ENCODE measurements at regions not wholly inside any gene's neighbourhood (a gene's known extent, or its start where the extent isn't known, plus 50 kb on each side); places are given as distances from the start of the nearest gene placed in this dataset.

- no peak for DNase-seq (ENCODE audit: low spot score)
These were observed 465.0 kb upstream of the SOX5 start for GRCh38 chr12:24414480-24414879.

GRCh38 chr12:24411948-24412347, 462.5 kb upstream of the SOX5 start:
- DNase-seq (ENCODE audit: low spot score): no peak

- DNase-seq (ENCODE audit: low spot score): no peak
These were observed 460.4 kb upstream of the SOX5 start for GRCh38 chr12:24409868-24410267.

- DNase-seq (ENCODE audit: low spot score): no peak
These were observed 458.8 kb upstream of the SOX5 start for GRCh38 chr12:24408305-24408704.

- DNase-seq (ENCODE audit: low spot score): no peak
These were observed 458.4 kb upstream of the SOX5 start for GRCh38 chr12:24407884-24408283.

- DNase-seq (ENCODE audit: low spot score): no peak
These were observed 454.8 kb upstream of the SOX5 start for GRCh38 chr12:24404086-24404815.

GRCh38 chr12:24400533-24400932, 451.1 kb upstream of the SOX5 start:
- no peak for DNase-seq (ENCODE audit: low spot score)

- no peak for DNase-seq (ENCODE audit: low spot score)
These were observed 449.1 kb upstream of the SOX5 start for GRCh38 chr12:24398605-24399004.

- no peak for DNase-seq (ENCODE audit: low spot score)
These were observed 446.8 kb upstream of the SOX5 start for GRCh38 chr12:24396224-24396623.

GRCh38 chr12:24394246-24394645, 444.8 kb upstream of the SOX5 start:
- DNase-seq (ENCODE audit: low spot score): no peak

GRCh38 chr12:24393071-24393470, 443.6 kb upstream of the SOX5 start:
- DNase-seq (ENCODE audit: low spot score): no peak

GRCh38 chr12:24389394-24389793, 439.9 kb upstream of the SOX5 start:
- no peak for DNase-seq (ENCODE audit: low spot score)

GRCh38 chr12:24387381-24387780, 437.9 kb upstream of the SOX5 start:
- no peak for DNase-seq (ENCODE audit: low spot score)

- no peak for DNase-seq (ENCODE audit: low spot score)
These were observed 437.4 kb upstream of the SOX5 start for GRCh38 chr12:24386836-24387235.

GRCh38 chr12:24381790-24382189, 432.3 kb upstream of the SOX5 start:
- DNase-seq (ENCODE audit: low spot score): no peak

- no peak for DNase-seq (ENCODE audit: low spot score)
These were observed 430.5 kb upstream of the SOX5 start for GRCh38 chr12:24379861-24380521.

- DNase-seq (ENCODE audit: low spot score): no peak
These were observed 430.0 kb upstream of the SOX5 start for GRCh38 chr12:24379433-24379832.

GRCh38 chr12:24378548-24379407, 429.3 kb upstream of the SOX5 start:
- no peak for DNase-seq (ENCODE audit: low spot score)

GRCh38 chr12:24374452-24374851, 425.0 kb upstream of the SOX5 start:
- DNase-seq (ENCODE audit: low spot score): no peak

- DNase-seq (ENCODE audit: low spot score): no peak
These were observed 423.5 kb upstream of the SOX5 start for GRCh38 chr12:24373004-24373403.

GRCh38 chr12:24366514-24366913, 417.0 kb upstream of the SOX5 start:
- no peak for DNase-seq (ENCODE audit: low spot score)

GRCh38 chr12:24364921-24365320, 415.5 kb upstream of the SOX5 start:
- DNase-seq (ENCODE audit: low spot score): no peak

GRCh38 chr12:24363177-24363754, 413.8 kb upstream of the SOX5 start:
- DNase-seq (ENCODE audit: low spot score): no peak
